IMR-90 (cell line): ENCODE measurements at regions not wholly inside any gene's neighbourhood (a gene's known extent, or its start where the extent isn't known, plus 50 kb on each side); places are given as distances from the start of the nearest gene placed in this dataset.

Source experiments
- ATAC-seq: fragments of 200-7000 bp; cut with Tn5 transposase; 2 replicates; pipeline ENCODE4 v1.9.1; 2020; ENCODE audit warnings: low read depth, mild to moderate bottlenecking, moderate library complexity
- BruUV-seq: library from RNA; stranded (reverse); fragments of 400-500 nt; replicated peaks from 2 replicates; lab custom pipeline; 2021; lab: Mats Ljungman, UMichigan
- CTCF ChIA-PET: fragments of 300-600 bp; formaldehyde crosslinking; extraction: SDS; loops from one replicate; lab custom pipeline; 2021; ENCODE audit warnings: antibody characterized with exemption; lab: Yijun Ruan, JAX
- POLR2A ChIA-PET: fragments of 300-600 bp; sonication (Branson Sonifier 250); formaldehyde crosslinking; loops from one replicate; lab custom pipeline; 2022; ENCODE audit warnings: antibody characterized with exemption; ENCODE audit not compliant: unreplicated experiment; lab: Charles Lee
- DNase-seq: peaks from one replicate; pipeline ENCODE4 v3.0.0; 2013
- H2AFZ ChIP-seq: replicated peaks from 2 replicates; pipeline ENCODE3; 2013; ENCODE audit warnings: low read length, mild to moderate bottlenecking; ENCODE audit not compliant: poor library complexity
- H2AK5ac ChIP-seq: 2 replicates; pipeline ENCODE4 v1.6.1; 2013; ENCODE audit warnings: low read depth, low read length, inconsistent platforms
- H2AK9ac ChIP-seq: replicated peaks from 2 replicates; pipeline ENCODE3; 2013; ENCODE audit warnings: mild to moderate bottlenecking, low read depth, low read length, moderate library complexity; ENCODE audit not compliant: poor library complexity
- H2BK120ac ChIP-seq: 2 replicates; pipeline ENCODE4 v1.6.1; 2013; ENCODE audit warnings: low read depth, low read length, inconsistent platforms
- H2BK15ac ChIP-seq: 3 replicates; pipeline ENCODE4 v1.6.1; 2013; ENCODE audit warnings: low read depth, low read length, inconsistent platforms
- H2BK20ac ChIP-seq: 2 replicates; pipeline ENCODE4 v1.6.1; 2013; ENCODE audit warnings: low read depth, mild to moderate bottlenecking, inconsistent platforms, low read length, moderate library complexity
- H2BK5ac ChIP-seq: 2 replicates; pipeline ENCODE4 v1.6.1; 2013; ENCODE audit warnings: mild to moderate bottlenecking, low read depth, low read length, inconsistent platforms; ENCODE audit not compliant: poor library complexity, severe bottlenecking
- H3K14ac ChIP-seq: replicated peaks from 2 replicates; pipeline ENCODE4 v1.6.1; 2013; ENCODE audit warnings: low read depth, low read length, inconsistent platforms
- H3K18ac ChIP-seq: 2 replicates; pipeline ENCODE4 v1.6.1; 2013; ENCODE audit warnings: low read depth, low read length, control low read depth
- H3K23ac ChIP-seq: 2 replicates; pipeline ENCODE4 v1.6.1; 2013; ENCODE audit warnings: low read depth, low read length, inconsistent platforms
- H3K27ac ChIP-seq: 2 replicates; pipeline ENCODE4 v1.5.1; 2013; ENCODE audit warnings: mild to moderate bottlenecking, control low read depth, low read length; ENCODE audit not compliant: insufficient read depth
- H3K27me3 ChIP-seq: 2 replicates; pipeline ENCODE4 v1.6.1; 2013; ENCODE audit warnings: low read length; ENCODE audit not compliant: control insufficient read depth, insufficient read depth
- H3K36me3 ChIP-seq: 2 replicates; pipeline ENCODE4 v1.6.1; 2013; ENCODE audit warnings: low read length, mixed read lengths; ENCODE audit not compliant: control insufficient read depth, insufficient read depth
- H3K4ac ChIP-seq: 2 replicates; pipeline ENCODE4 v1.6.1; 2013; ENCODE audit warnings: low read depth, low read length, inconsistent platforms
- H3K4me1 ChIP-seq: 2 replicates; pipeline ENCODE4 v1.6.1; 2013; ENCODE audit warnings: low read length, mixed read lengths; ENCODE audit not compliant: control insufficient read depth, insufficient read depth
- H3K4me2 ChIP-seq: 2 replicates; pipeline ENCODE4 v1.6.1; 2013; ENCODE audit warnings: low read depth, mild to moderate bottlenecking, control low read depth, low read length, moderate library complexity
- H3K4me3 ChIP-seq: 2 replicates; pipeline ENCODE4 v1.5.1; 2013; ENCODE audit warnings: low read depth, mild to moderate bottlenecking, control low read depth, low read length, moderate library complexity; ENCODE audit not compliant: insufficient read depth
- H3K56ac ChIP-seq: 2 replicates; pipeline ENCODE4 v1.6.1; 2013; ENCODE audit warnings: low read length, inconsistent platforms; ENCODE audit not compliant: insufficient read depth; ENCODE audit errors: extremely low read depth
- H3K79me1 ChIP-seq, 2 experiments: 2 replicates each; pipeline ENCODE4 v1.6.1; 2013; ENCODE audit warnings: low read length in 2 of 2, inconsistent platforms in 1 of 2, low read depth in 1 of 2
- H3K9ac ChIP-seq: 2 replicates; pipeline ENCODE4 v1.6.1; 2013; ENCODE audit warnings: low read depth, low read length, control low read depth
- H3K9me1 ChIP-seq: 2 replicates; pipeline ENCODE4 v1.6.1; 2013; ENCODE audit warnings: low read length, inconsistent platforms; ENCODE audit not compliant: insufficient read depth
- H3K9me3 ChIP-seq: 2 replicates; pipeline ENCODE4 v1.6.1; 2013; ENCODE audit warnings: low read length; ENCODE audit not compliant: control insufficient read depth, insufficient read depth
- H4K20me1 ChIP-seq: 2 replicates; pipeline ENCODE4 v1.6.1; 2013; ENCODE audit warnings: low read length, inconsistent platforms; ENCODE audit not compliant: insufficient read depth
- H4K5ac ChIP-seq: 2 replicates; pipeline ENCODE4 v1.6.1; 2013; ENCODE audit warnings: mild to moderate bottlenecking, low read depth, low read length, control low read depth
- H4K8ac ChIP-seq, 2 experiments: 2 replicates each; pipeline ENCODE4 v1.6.1; 2013; ENCODE audit warnings: low read depth in 2 of 2, low read length in 2 of 2, control low read depth in 1 of 2, inconsistent platforms in 1 of 2
- H4K91ac ChIP-seq: 2 replicates; pipeline ENCODE4 v1.6.1; 2013; ENCODE audit warnings: low read depth, low read length, inconsistent platforms; ENCODE audit not compliant: insufficient read depth
- CEBPB ChIP-seq: IDR thresholded peaks from 2 replicates; pipeline ENCODE4 v1.6.1; 2012; ENCODE audit warnings: low read depth, low read length, improper control_type of control experiment
- CHD1 ChIP-seq: IDR thresholded peaks from 2 replicates; pipeline ENCODE4 v1.6.1; 2012; ENCODE audit warnings: low read depth, low read length, improper control_type of control experiment
- MAZ ChIP-seq: IDR thresholded peaks from 2 replicates; pipeline ENCODE4 v1.6.1; 2012; ENCODE audit warnings: low read depth, mild to moderate bottlenecking, low read length, improper control_type of control experiment, moderate library complexity, borderline replicate concordance
- NFE2L2 ChIP-seq: fragments of 150-350 bp; IDR thresholded peaks from 2 replicates; pipeline ENCODE4 v1.6.1; 2016; ENCODE audit warnings: low read depth, mild to moderate bottlenecking, low read length
- POLR2A ChIP-seq: IDR thresholded peaks from 2 replicates; pipeline ENCODE4 v1.6.1; 2012; ENCODE audit warnings: mild to moderate bottlenecking, low read depth, low read length
- RAD21 ChIP-seq: IDR thresholded peaks from 2 replicates; pipeline ENCODE4 v1.6.1; 2012; ENCODE audit warnings: low read length, improper control_type of control experiment
- RCOR1 ChIP-seq: IDR thresholded peaks from 2 replicates; pipeline ENCODE4 v1.6.1; 2012; ENCODE audit warnings: mild to moderate bottlenecking, low read length, improper control_type of control experiment; ENCODE audit not compliant: insufficient replicate concordance
- RFX5 ChIP-seq: IDR thresholded peaks from 2 replicates; pipeline ENCODE4 v1.8.0; 2012; ENCODE audit warnings: low read depth, mild to moderate bottlenecking, low read length, moderate library complexity
- SMC3 ChIP-seq: fragments of 150-350 bp; IDR thresholded peaks from 2 replicates; pipeline ENCODE4 v1.6.1; 2016; ENCODE audit warnings: low read depth, mild to moderate bottlenecking, antibody characterized with exemption, low read length, moderate library complexity
- WGBS, 2 experiments: methylation state at CpG; one replicate each; pipeline versions ENCODE4 v1.1.5 to v1.1.7; 2013; ENCODE audit warnings: missing lambda C conversion rate in 2 of 2; ENCODE audit not compliant: insufficient read length in 1 of 2; ENCODE audit errors: extremely low coverage in 2 of 2; 5-methylcytosine and 5-hydroxymethylcytosine counted together
- dilution Hi-C: fragments of 300-500 bp; cut with HindIII; formaldehyde crosslinking; loops from one replicate; pipeline ENCODE4 v1.14.3; 2018; ENCODE audit warnings: low sequenced_read_pairs; ENCODE audit not compliant: unreplicated experiment
- in situ Hi-C: fragments of 300-500 bp; cut with MboI; formaldehyde crosslinking; loops from 3 replicates; pipeline ENCODE4 v1.14.3; 2019; ENCODE audit warnings: low sequenced_read_pairs, inconsistent platforms, mixed read lengths
- intact Hi-C: fragments of 100-400 bp; cut with micrococcal nuclease; formaldehyde crosslinking; loops from 2 replicates; pipeline ENCODE4 v1.10.0; 2022
- TF ChIP-seq, protein P1 (sequence below): fragments of 150-350 bp; IDR thresholded peaks from 2 replicates; pipeline ENCODE4 v1.6.1; 2017; ENCODE audit warnings: mild to moderate bottlenecking, antibody characterized with exemption, low read length, low read depth
- TF ChIP-seq, protein P2 (sequence below): fragments of 150-350 bp; IDR thresholded peaks from 2 replicates; pipeline ENCODE4 v1.6.1; 2016; ENCODE audit warnings: low read depth, mild to moderate bottlenecking, low read length, moderate library complexity, borderline replicate concordance
- TF ChIP-seq, protein P3 (sequence below): conservative IDR thresholded peaks from 2 replicates; pipeline ENCODE4 v1.5.1; 2012; ENCODE audit warnings: mild to moderate bottlenecking, low read depth, low read length, improper control_type of control experiment

DNA sequence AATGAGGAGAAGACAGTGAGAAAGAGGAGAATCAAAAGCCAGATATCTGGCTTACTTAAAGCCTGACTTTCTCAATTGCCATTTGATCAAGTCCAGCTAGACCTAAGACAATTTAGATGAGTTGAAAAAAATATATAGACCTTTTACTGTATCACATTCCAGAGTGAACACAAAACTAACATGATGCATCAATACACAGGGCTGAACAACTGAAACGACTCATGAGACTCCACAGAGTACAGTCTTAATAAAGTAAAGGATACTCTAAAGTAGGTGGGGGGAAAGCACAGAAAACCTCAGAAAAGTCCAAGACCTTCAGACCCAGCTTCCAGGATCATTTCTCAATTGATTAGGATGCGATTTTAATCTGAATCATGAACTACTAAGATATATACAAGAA, 95.3 kb upstream of the OR9G4 start:
- H4K5ac ChIP-seq, result no peak overlapping the region
- H4K91ac ChIP-seq, result no peak overlapping the region
- H4K8ac ChIP-seq, result no peak overlapping the region
- in situ Hi-C loops, result loop anchor here (5.0 to 25.0 kb wide), 3 partner anchors 408 to 668 kb away; partner anchors contain the start of gene SLC43A1
- H3K4me3 ChIP-seq, result no peak overlapping the region
- H3K27ac ChIP-seq, result no peak overlapping the region
- H3K36me3 ChIP-seq, result no peaks in the 10 kb centered on the region
- no peak overlapping the region for H2AK5ac ChIP-seq
- intact Hi-C loops, result loop anchor here (5.0 to 10.0 kb wide), 3 partner anchors 288 to 611 kb away; no protein-coding TSS in a partner anchor
- H3K56ac ChIP-seq, result no peak overlapping the region
- H3K79me1 ChIP-seq, result no peaks in the 10 kb centered on the region
- no peak overlapping the region for H3K4ac ChIP-seq
- no peak overlapping the region for H2AK9ac ChIP-seq
- dilution Hi-C loops, result no loop called here
- H3K9ac ChIP-seq, result no peak overlapping the region
- no CpG with 5 or more reads among the region's 2 CpGs for WGBS, 2 experiments
- no peaks in the 10 kb centered on the region for H4K20me1 ChIP-seq
- no peak overlapping the region for H3K18ac ChIP-seq
- H3K14ac ChIP-seq, result no peak overlapping the region
- no peak overlapping the region for H3K23ac ChIP-seq
- H3K27me3 ChIP-seq, result no peaks in the 10 kb centered on the region
- no TSS peak for BruUV-seq
- H2BK5ac ChIP-seq, result no peak overlapping the region
- H2BK20ac ChIP-seq, result no peak overlapping the region
- H3K9me1 ChIP-seq, result no peaks in the 10 kb centered on the region
- no peak for TF ChIP-seq NFE2L2
- no peak for TF ChIP-seq MAZ
- no peak for TF ChIP-seq POLR2A
- no peak for TF ChIP-seq CEBPB
- no peak for TF ChIP-seq CHD1
- TF ChIP-seq, protein P1, sequence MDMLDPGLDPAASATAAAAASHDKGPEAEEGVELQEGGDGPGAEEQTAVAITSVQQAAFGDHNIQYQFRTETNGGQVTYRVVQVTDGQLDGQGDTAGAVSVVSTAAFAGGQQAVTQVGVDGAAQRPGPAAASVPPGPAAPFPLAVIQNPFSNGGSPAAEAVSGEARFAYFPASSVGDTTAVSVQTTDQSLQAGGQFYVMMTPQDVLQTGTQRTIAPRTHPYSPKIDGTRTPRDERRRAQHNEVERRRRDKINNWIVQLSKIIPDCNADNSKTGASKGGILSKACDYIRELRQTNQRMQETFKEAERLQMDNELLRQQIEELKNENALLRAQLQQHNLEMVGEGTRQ, result no peak
- TF ChIP-seq, protein P2, sequence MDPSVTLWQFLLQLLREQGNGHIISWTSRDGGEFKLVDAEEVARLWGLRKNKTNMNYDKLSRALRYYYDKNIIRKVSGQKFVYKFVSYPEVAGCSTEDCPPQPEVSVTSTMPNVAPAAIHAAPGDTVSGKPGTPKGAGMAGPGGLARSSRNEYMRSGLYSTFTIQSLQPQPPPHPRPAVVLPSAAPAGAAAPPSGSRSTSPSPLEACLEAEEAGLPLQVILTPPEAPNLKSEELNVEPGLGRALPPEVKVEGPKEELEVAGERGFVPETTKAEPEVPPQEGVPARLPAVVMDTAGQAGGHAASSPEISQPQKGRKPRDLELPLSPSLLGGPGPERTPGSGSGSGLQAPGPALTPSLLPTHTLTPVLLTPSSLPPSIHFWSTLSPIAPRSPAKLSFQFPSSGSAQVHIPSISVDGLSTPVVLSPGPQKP, result no peak
- TF ChIP-seq, protein P3, sequence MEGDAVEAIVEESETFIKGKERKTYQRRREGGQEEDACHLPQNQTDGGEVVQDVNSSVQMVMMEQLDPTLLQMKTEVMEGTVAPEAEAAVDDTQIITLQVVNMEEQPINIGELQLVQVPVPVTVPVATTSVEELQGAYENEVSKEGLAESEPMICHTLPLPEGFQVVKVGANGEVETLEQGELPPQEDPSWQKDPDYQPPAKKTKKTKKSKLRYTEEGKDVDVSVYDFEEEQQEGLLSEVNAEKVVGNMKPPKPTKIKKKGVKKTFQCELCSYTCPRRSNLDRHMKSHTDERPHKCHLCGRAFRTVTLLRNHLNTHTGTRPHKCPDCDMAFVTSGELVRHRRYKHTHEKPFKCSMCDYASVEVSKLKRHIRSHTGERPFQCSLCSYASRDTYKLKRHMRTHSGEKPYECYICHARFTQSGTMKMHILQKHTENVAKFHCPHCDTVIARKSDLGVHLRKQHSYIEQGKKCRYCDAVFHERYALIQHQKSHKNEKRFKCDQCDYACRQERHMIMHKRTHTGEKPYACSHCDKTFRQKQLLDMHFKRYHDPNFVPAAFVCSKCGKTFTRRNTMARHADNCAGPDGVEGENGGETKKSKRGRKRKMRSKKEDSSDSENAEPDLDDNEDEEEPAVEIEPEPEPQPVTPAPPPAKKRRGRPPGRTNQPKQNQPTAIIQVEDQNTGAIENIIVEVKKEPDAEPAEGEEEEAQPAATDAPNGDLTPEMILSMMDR, result no peak
- TF ChIP-seq RFX5, result no peak
- TF ChIP-seq RCOR1, result no peak
- TF ChIP-seq RAD21, result no peak
- TF ChIP-seq SMC3, result no peak
- H2BK15ac ChIP-seq, result no peak overlapping the region
- ATAC-seq, result no peak
- no peak overlapping the region for H3K4me2 ChIP-seq
- ChIA-PET POLR2A (no interaction called here), CTCF (interaction anchor here (7.1 kb wide), 1 partner anchor 406 kb away, joined by 67 read pairs; no protein-coding TSS in a partner anchor)
- DNase-seq, result no peak
- H3K4me1 ChIP-seq, result no peaks in the 10 kb centered on the region
- no peak overlapping the region for H2AFZ ChIP-seq
- no peaks in the 10 kb centered on the region for H3K9me3 ChIP-seq
- H2BK120ac ChIP-seq, result no peak overlapping the region
